ENCODE measurements at regions not wholly inside any gene's neighbourhood (a gene's known extent, or its start where the extent isn't known, plus 50 kb on each side); places are given as distances from the start of the nearest gene placed in this dataset.

DNA sequence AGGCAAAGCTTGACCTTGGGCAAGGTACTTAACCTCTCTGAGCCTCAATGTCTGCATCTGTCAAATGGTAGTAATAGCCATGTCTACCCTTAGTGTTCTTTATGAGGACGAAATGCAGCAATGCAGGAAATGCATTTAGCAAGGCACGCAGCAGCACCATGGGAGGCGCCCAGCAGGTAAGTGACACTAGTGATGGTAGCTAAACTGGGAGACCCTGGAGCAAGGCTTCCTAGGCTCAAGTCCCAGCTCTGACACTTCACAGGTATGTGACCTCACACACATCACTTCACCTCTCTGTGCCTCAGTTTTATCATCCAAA lies 289.0 kb downstream of the RRAGC start:
- no peak for DNase-seq (ENCODE audit: unreplicated experiment)
- CTCF ChIA-PET, result no interaction called here
- Mint-ChIP-seq H3K36me3 (ENCODE audit: insufficient read depth, unreplicated experiment) (no peaks in the 10 kb centered on the region), H3K27me3 (ENCODE audit: insufficient read depth, unreplicated experiment) (peaks cover 42% of the 10 kb centered on the region), H3K9me3 (ENCODE audit: unreplicated experiment) (no peaks in the 10 kb centered on the region), H3K4me3 (ENCODE audit: unreplicated experiment) (no peak overlapping the region), H3K4me1 (ENCODE audit: insufficient read depth, unreplicated experiment) (no peaks in the 10 kb centered on the region), H3K27ac (ENCODE audit: low read depth, unreplicated experiment) (no peak overlapping the region)
- intact Hi-C loops (cut with micrococcal nuclease), result no loop called here
- POLR2A ChIA-PET, result no interaction called here
- no TSS peak for BruUV-seq (replicated peaks)
- TF ChIP-seq, protein P1, sequence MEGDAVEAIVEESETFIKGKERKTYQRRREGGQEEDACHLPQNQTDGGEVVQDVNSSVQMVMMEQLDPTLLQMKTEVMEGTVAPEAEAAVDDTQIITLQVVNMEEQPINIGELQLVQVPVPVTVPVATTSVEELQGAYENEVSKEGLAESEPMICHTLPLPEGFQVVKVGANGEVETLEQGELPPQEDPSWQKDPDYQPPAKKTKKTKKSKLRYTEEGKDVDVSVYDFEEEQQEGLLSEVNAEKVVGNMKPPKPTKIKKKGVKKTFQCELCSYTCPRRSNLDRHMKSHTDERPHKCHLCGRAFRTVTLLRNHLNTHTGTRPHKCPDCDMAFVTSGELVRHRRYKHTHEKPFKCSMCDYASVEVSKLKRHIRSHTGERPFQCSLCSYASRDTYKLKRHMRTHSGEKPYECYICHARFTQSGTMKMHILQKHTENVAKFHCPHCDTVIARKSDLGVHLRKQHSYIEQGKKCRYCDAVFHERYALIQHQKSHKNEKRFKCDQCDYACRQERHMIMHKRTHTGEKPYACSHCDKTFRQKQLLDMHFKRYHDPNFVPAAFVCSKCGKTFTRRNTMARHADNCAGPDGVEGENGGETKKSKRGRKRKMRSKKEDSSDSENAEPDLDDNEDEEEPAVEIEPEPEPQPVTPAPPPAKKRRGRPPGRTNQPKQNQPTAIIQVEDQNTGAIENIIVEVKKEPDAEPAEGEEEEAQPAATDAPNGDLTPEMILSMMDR (IDR thresholded peaks at IDR 0.05; ENCODE audit: unreplicated experiment), result no peak

DNA sequence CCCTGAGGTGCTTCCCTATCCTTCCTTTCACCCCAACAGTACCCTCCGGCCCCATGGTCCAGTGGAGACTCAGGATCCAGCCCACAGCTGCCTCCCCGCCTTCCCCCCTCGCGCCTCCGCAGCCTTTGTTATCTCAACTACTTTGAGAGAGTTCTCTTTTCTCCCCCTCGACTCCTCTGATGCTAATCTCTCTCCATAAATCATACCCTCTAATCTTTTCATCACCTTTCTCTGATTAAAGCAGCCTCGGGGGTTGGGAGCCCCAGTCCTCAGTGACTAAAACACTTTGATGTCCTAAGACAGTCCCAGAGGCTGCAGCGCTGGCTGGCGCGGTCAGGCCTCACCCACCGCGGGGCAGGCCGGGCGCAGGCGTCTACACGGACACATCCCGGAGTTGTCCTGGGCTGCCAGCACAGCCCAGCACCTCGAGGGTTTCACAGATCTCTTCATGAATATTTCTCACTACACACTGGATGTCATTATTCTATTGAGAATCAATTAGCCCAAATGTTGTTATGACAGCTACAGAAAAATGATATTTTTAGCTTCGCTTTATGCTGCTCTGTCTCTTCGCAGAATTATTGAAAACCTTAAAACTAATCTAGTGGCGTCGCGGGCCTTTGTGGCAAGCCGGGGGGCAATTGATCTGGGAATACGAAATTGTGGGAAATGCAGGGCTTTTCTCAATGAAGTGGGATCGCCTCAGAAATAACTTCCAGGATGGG lies 289.5 kb downstream of the RRAGC start:
- no TSS peak for BruUV-seq (replicated peaks)
- no peak for DNase-seq (ENCODE audit: unreplicated experiment)
- peaks cover 42% of the 10 kb centered on the region for H3K27me3 Mint-ChIP-seq (ENCODE audit: insufficient read depth, unreplicated experiment)
- no peaks in the 10 kb centered on the region for H3K4me1 Mint-ChIP-seq (ENCODE audit: insufficient read depth, unreplicated experiment)
- H3K9me3 Mint-ChIP-seq (ENCODE audit: unreplicated experiment), result no peaks in the 10 kb centered on the region
- ChIA-PET CTCF (no interaction called here), POLR2A (no interaction called here)
- no peak overlapping the region for H3K27ac Mint-ChIP-seq (ENCODE audit: low read depth, unreplicated experiment)
- no peaks in the 10 kb centered on the region for H3K36me3 Mint-ChIP-seq (ENCODE audit: insufficient read depth, unreplicated experiment)
- TF ChIP-seq, protein P1 (IDR thresholded peaks at IDR 0.05; ENCODE audit: unreplicated experiment), result no peak
- intact Hi-C loops (cut with micrococcal nuclease), result no loop called here
- no peak overlapping the region for H3K4me3 Mint-ChIP-seq (ENCODE audit: unreplicated experiment)

DNA sequence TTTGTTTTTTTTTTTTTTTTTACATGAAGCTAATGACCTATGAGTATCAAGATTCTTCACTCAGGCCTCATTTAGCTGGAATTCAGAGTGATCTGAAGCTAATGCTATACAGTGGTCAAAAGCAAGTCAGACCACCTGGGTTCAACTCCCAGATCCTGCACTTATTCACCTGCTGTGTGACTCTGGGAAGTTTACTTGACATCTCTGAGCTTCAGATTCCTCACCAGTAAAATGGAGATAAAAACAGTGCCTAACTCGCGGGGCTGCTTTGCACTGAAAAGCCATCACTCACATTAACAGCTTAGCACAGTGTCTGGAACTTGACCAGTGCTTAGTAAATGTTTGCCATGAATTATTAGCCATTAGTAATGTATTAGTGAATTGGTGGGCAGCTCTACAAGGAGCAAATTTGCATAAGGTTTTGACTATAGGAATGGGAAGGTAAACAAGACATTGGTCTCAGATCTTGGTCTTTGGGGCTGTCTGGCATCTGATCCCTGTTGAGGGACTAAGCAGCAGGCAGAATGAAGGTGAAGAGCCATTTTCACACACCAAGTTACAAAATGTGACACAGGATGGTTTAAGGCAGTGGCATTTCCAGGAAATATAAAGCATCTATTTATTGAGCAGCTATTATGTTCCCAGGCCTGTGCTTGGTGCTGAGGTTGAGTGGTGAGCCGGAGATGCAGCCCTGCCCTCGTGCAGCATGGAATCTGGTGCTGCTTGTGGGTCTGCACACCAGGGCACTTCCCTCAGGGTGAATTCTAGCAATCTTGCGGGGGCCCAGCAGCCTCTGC lies 291.3 kb downstream of the RRAGC start:
- intact Hi-C loops (cut with micrococcal nuclease), result no loop called here
- Mint-ChIP-seq H3K27me3 (ENCODE audit: insufficient read depth, unreplicated experiment) (peaks cover 58% of the 10 kb centered on the region), H3K4me1 (ENCODE audit: insufficient read depth, unreplicated experiment) (no peaks in the 10 kb centered on the region), H3K4me3 (ENCODE audit: unreplicated experiment) (no peak overlapping the region), H3K36me3 (ENCODE audit: insufficient read depth, unreplicated experiment) (no peaks in the 10 kb centered on the region), H3K9me3 (ENCODE audit: unreplicated experiment) (no peaks in the 10 kb centered on the region), H3K27ac (ENCODE audit: low read depth, unreplicated experiment) (no peak overlapping the region)
- ChIA-PET POLR2A (no interaction called here), CTCF (no interaction called here)
- TF ChIP-seq, protein P1 (IDR thresholded peaks at IDR 0.05; ENCODE audit: unreplicated experiment), result no peak
- DNase-seq (ENCODE audit: unreplicated experiment), result no peak
- no TSS peak for BruUV-seq (replicated peaks)

DNA sequence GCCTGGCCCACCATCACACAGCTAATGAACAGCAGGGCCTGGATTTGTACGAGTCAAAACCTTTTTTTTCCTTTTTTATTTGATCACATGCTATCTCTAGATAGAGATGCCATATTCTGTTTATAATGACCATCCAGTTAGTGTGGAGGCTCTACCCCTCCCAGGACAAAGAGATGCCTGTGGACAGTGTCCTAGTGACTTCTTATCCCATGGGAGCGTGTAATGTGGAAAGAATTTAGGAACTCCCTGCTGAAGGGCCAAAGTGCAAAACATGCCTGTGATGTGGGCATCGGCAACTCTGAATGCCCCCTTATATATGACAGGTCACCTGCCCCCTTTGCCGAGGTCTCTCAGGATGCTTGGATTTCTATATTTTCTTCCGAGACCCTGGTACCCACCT lies 292.2 kb downstream of the RRAGC start:
- POLR2A ChIA-PET, result no interaction called here
- no peak for DNase-seq (ENCODE audit: unreplicated experiment)
- Mint-ChIP-seq H3K27me3 (ENCODE audit: insufficient read depth, unreplicated experiment) (peaks cover 62% of the 10 kb centered on the region), H3K27ac (ENCODE audit: low read depth, unreplicated experiment) (no peak overlapping the region), H3K36me3 (ENCODE audit: insufficient read depth, unreplicated experiment) (no peaks in the 10 kb centered on the region), H3K4me3 (ENCODE audit: unreplicated experiment) (no peak overlapping the region), H3K4me1 (ENCODE audit: insufficient read depth, unreplicated experiment) (no peaks in the 10 kb centered on the region), H3K9me3 (ENCODE audit: unreplicated experiment) (no peaks in the 10 kb centered on the region)
- no TSS peak for BruUV-seq (replicated peaks)
- intact Hi-C loops (cut with micrococcal nuclease), result no loop called here
- TF ChIP-seq, protein P1 (IDR thresholded peaks at IDR 0.05; ENCODE audit: unreplicated experiment), result no peak
- CTCF ChIA-PET, result no interaction called here
